Esophagus squamous epithelium (tissue), 4 donors: ENCODE measurements at regions not wholly inside any gene's neighbourhood (a gene's known extent, or its start where the extent isn't known, plus 50 kb on each side); places are given as distances from the start of the nearest gene placed in this dataset.

ENCODE experiments used
- CTCF ChIP-seq, 6 experiments: fragments of 450-650 bp in 4 of 6; fragments of 200-600 bp in 2 of 6; sonication (generic) in 2 of 6; IDR thresholded peaks; one replicate each; pipeline ENCODE4 v1.5.1; 2016 to 2019; ENCODE audit warnings: antibody characterized with exemption in 6 of 6, mild to moderate bottlenecking in 4 of 6, moderate library complexity in 4 of 6
- POLR2A ChIP-seq, 4 donors: fragments of 450-650 bp; IDR thresholded peaks; one replicate each; pipeline ENCODE4 v1.6.1; 2017; ENCODE audit warnings: antibody characterized with exemption in 4 of 4, mild to moderate bottlenecking in 4 of 4, moderate library complexity in 3 of 4

- TF ChIP-seq POLR2A (IDR thresholded peaks at IDR 0.05) (no peak), CTCF (IDR thresholded peaks at IDR 0.05) (no peak)
These were observed 406.6 kb downstream of the FAM170A start for GRCh38 chr5:120035815-120036577.
